IMR-90 (cell line): ENCODE measurements at regions not wholly inside any gene's neighbourhood (a gene's known extent, or its start where the extent isn't known, plus 50 kb on each side); places are given as distances from the start of the nearest gene placed in this dataset.

Source experiments
- ATAC-seq: fragments of 200-7000 bp; cut with Tn5 transposase; 2 replicates; pipeline ENCODE4 v1.9.1; 2020; ENCODE audit warnings: low read depth, mild to moderate bottlenecking, moderate library complexity
- BruUV-seq: library from RNA; stranded (reverse); fragments of 400-500 nt; replicated peaks from 2 replicates; lab custom pipeline; 2021; lab: Mats Ljungman, UMichigan
- CTCF ChIA-PET: fragments of 300-600 bp; formaldehyde crosslinking; extraction: SDS; loops from one replicate; lab custom pipeline; 2021; ENCODE audit warnings: antibody characterized with exemption; lab: Yijun Ruan, JAX
- POLR2A ChIA-PET: fragments of 300-600 bp; sonication (Branson Sonifier 250); formaldehyde crosslinking; loops from one replicate; lab custom pipeline; 2022; ENCODE audit warnings: antibody characterized with exemption; ENCODE audit not compliant: unreplicated experiment; lab: Charles Lee
- DNase-seq: peaks from one replicate; pipeline ENCODE4 v3.0.0; 2013
- H2AFZ ChIP-seq: replicated peaks from 2 replicates; pipeline ENCODE3; 2013; ENCODE audit warnings: low read length, mild to moderate bottlenecking; ENCODE audit not compliant: poor library complexity
- H2AK5ac ChIP-seq: 2 replicates; pipeline ENCODE4 v1.6.1; 2013; ENCODE audit warnings: low read depth, low read length, inconsistent platforms
- H2AK9ac ChIP-seq: replicated peaks from 2 replicates; pipeline ENCODE3; 2013; ENCODE audit warnings: mild to moderate bottlenecking, low read depth, low read length, moderate library complexity; ENCODE audit not compliant: poor library complexity
- H2BK120ac ChIP-seq: 2 replicates; pipeline ENCODE4 v1.6.1; 2013; ENCODE audit warnings: low read depth, low read length, inconsistent platforms
- H2BK15ac ChIP-seq: 3 replicates; pipeline ENCODE4 v1.6.1; 2013; ENCODE audit warnings: low read depth, low read length, inconsistent platforms
- H2BK20ac ChIP-seq: 2 replicates; pipeline ENCODE4 v1.6.1; 2013; ENCODE audit warnings: low read depth, mild to moderate bottlenecking, inconsistent platforms, low read length, moderate library complexity
- H2BK5ac ChIP-seq: 2 replicates; pipeline ENCODE4 v1.6.1; 2013; ENCODE audit warnings: mild to moderate bottlenecking, low read depth, low read length, inconsistent platforms; ENCODE audit not compliant: poor library complexity, severe bottlenecking
- H3K14ac ChIP-seq: replicated peaks from 2 replicates; pipeline ENCODE4 v1.6.1; 2013; ENCODE audit warnings: low read depth, low read length, inconsistent platforms
- H3K18ac ChIP-seq: 2 replicates; pipeline ENCODE4 v1.6.1; 2013; ENCODE audit warnings: low read depth, low read length, control low read depth
- H3K23ac ChIP-seq: 2 replicates; pipeline ENCODE4 v1.6.1; 2013; ENCODE audit warnings: low read depth, low read length, inconsistent platforms
- H3K27ac ChIP-seq: 2 replicates; pipeline ENCODE4 v1.5.1; 2013; ENCODE audit warnings: mild to moderate bottlenecking, control low read depth, low read length; ENCODE audit not compliant: insufficient read depth
- H3K27me3 ChIP-seq: 2 replicates; pipeline ENCODE4 v1.6.1; 2013; ENCODE audit warnings: low read length; ENCODE audit not compliant: control insufficient read depth, insufficient read depth
- H3K36me3 ChIP-seq: 2 replicates; pipeline ENCODE4 v1.6.1; 2013; ENCODE audit warnings: low read length, mixed read lengths; ENCODE audit not compliant: control insufficient read depth, insufficient read depth
- H3K4ac ChIP-seq: 2 replicates; pipeline ENCODE4 v1.6.1; 2013; ENCODE audit warnings: low read depth, low read length, inconsistent platforms
- H3K4me1 ChIP-seq: 2 replicates; pipeline ENCODE4 v1.6.1; 2013; ENCODE audit warnings: low read length, mixed read lengths; ENCODE audit not compliant: control insufficient read depth, insufficient read depth
- H3K4me2 ChIP-seq: 2 replicates; pipeline ENCODE4 v1.6.1; 2013; ENCODE audit warnings: low read depth, mild to moderate bottlenecking, control low read depth, low read length, moderate library complexity
- H3K4me3 ChIP-seq: 2 replicates; pipeline ENCODE4 v1.5.1; 2013; ENCODE audit warnings: low read depth, mild to moderate bottlenecking, control low read depth, low read length, moderate library complexity; ENCODE audit not compliant: insufficient read depth
- H3K56ac ChIP-seq: 2 replicates; pipeline ENCODE4 v1.6.1; 2013; ENCODE audit warnings: low read length, inconsistent platforms; ENCODE audit not compliant: insufficient read depth; ENCODE audit errors: extremely low read depth
- H3K79me1 ChIP-seq, 2 experiments: 2 replicates each; pipeline ENCODE4 v1.6.1; 2013; ENCODE audit warnings: low read length in 2 of 2, inconsistent platforms in 1 of 2, low read depth in 1 of 2
- H3K9ac ChIP-seq: 2 replicates; pipeline ENCODE4 v1.6.1; 2013; ENCODE audit warnings: low read depth, low read length, control low read depth
- H3K9me1 ChIP-seq: 2 replicates; pipeline ENCODE4 v1.6.1; 2013; ENCODE audit warnings: low read length, inconsistent platforms; ENCODE audit not compliant: insufficient read depth
- H3K9me3 ChIP-seq: 2 replicates; pipeline ENCODE4 v1.6.1; 2013; ENCODE audit warnings: low read length; ENCODE audit not compliant: control insufficient read depth, insufficient read depth
- H4K20me1 ChIP-seq: 2 replicates; pipeline ENCODE4 v1.6.1; 2013; ENCODE audit warnings: low read length, inconsistent platforms; ENCODE audit not compliant: insufficient read depth
- H4K5ac ChIP-seq: 2 replicates; pipeline ENCODE4 v1.6.1; 2013; ENCODE audit warnings: mild to moderate bottlenecking, low read depth, low read length, control low read depth
- H4K8ac ChIP-seq, 2 experiments: 2 replicates each; pipeline ENCODE4 v1.6.1; 2013; ENCODE audit warnings: low read depth in 2 of 2, low read length in 2 of 2, control low read depth in 1 of 2, inconsistent platforms in 1 of 2
- H4K91ac ChIP-seq: 2 replicates; pipeline ENCODE4 v1.6.1; 2013; ENCODE audit warnings: low read depth, low read length, inconsistent platforms; ENCODE audit not compliant: insufficient read depth
- CHD1 ChIP-seq: IDR thresholded peaks from 2 replicates; pipeline ENCODE4 v1.6.1; 2012; ENCODE audit warnings: low read depth, low read length, improper control_type of control experiment
- CTCF ChIP-seq: conservative IDR thresholded peaks from 2 replicates; pipeline ENCODE4 v1.5.1; 2012; ENCODE audit warnings: mild to moderate bottlenecking, low read depth, low read length, improper control_type of control experiment
- ELK1 ChIP-seq: fragments of 150-350 bp; IDR thresholded peaks from 2 replicates; pipeline ENCODE4 v1.6.1; 2016; ENCODE audit warnings: low read depth, mild to moderate bottlenecking, low read length, moderate library complexity, borderline replicate concordance
- NFE2L2 ChIP-seq: fragments of 150-350 bp; IDR thresholded peaks from 2 replicates; pipeline ENCODE4 v1.6.1; 2016; ENCODE audit warnings: low read depth, mild to moderate bottlenecking, low read length
- WGBS, 2 experiments: methylation state at CpG; one replicate each; pipeline versions ENCODE4 v1.1.5 to v1.1.7; 2013; ENCODE audit warnings: missing lambda C conversion rate in 2 of 2; ENCODE audit not compliant: insufficient read length in 1 of 2; ENCODE audit errors: extremely low coverage in 2 of 2; 5-methylcytosine and 5-hydroxymethylcytosine counted together
- dilution Hi-C: fragments of 300-500 bp; cut with HindIII; formaldehyde crosslinking; loops from one replicate; pipeline ENCODE4 v1.14.3; 2018; ENCODE audit warnings: low sequenced_read_pairs; ENCODE audit not compliant: unreplicated experiment
- in situ Hi-C: fragments of 300-500 bp; cut with MboI; formaldehyde crosslinking; loops from 3 replicates; pipeline ENCODE4 v1.14.3; 2019; ENCODE audit warnings: low sequenced_read_pairs, inconsistent platforms, mixed read lengths
- intact Hi-C: fragments of 100-400 bp; cut with micrococcal nuclease; formaldehyde crosslinking; loops from 2 replicates; pipeline ENCODE4 v1.10.0; 2022

- H3K23ac ChIP-seq, result no peak overlapping the region
- WGBS, 2 experiments, result no CpG with 5 or more reads among the region's 1 CpG
- DNase-seq, result no peak
- no peak overlapping the region for H2BK5ac ChIP-seq
- H3K4me2 ChIP-seq, result no peak overlapping the region
- no peak overlapping the region for H3K14ac ChIP-seq
- H2BK120ac ChIP-seq, result no peak overlapping the region
- H2AK9ac ChIP-seq, result no peak overlapping the region
- CTCF ChIA-PET, result interaction anchor here (0.6 kb wide), 1 partner anchor 20 kb away, joined by 3 read pairs; no protein-coding TSS in a partner anchor
- dilution Hi-C loops, result no loop called here
- H4K5ac ChIP-seq, result no peak overlapping the region
- peak; percentile 54; the same call in 1 of the 2 replicates for ATAC-seq
- H3K9me3 ChIP-seq, result no peaks in the 10 kb centered on the region
- in situ Hi-C loops, result no loop called here
- no peak overlapping the region for H4K8ac ChIP-seq
- no peak overlapping the region for H3K4me3 ChIP-seq
- H2BK20ac ChIP-seq, result no peak overlapping the region
- H3K9me1 ChIP-seq, result no peaks in the 10 kb centered on the region
- no peak overlapping the region for H2AK5ac ChIP-seq
- no peaks in the 10 kb centered on the region for H3K79me1 ChIP-seq
- POLR2A ChIA-PET, result no interaction called here
- no peak overlapping the region for H3K4ac ChIP-seq
- no peak overlapping the region for H3K18ac ChIP-seq
- no peaks in the 10 kb centered on the region for H3K36me3 ChIP-seq
- no peak overlapping the region for H3K9ac ChIP-seq
- no peaks in the 10 kb centered on the region for H4K20me1 ChIP-seq
- TF ChIP-seq NFE2L2 (no peak), CTCF (no peak), CHD1 (no peak), ELK1 (no peak)
- no peak overlapping the region for H3K56ac ChIP-seq
- no peak overlapping the region for H3K27ac ChIP-seq
- no peak overlapping the region for H2AFZ ChIP-seq
- H3K4me1 ChIP-seq, result no peaks in the 10 kb centered on the region
- no peak overlapping the region for H4K91ac ChIP-seq
- H3K27me3 ChIP-seq, result no peaks in the 10 kb centered on the region
- BruUV-seq, result no TSS peak
- intact Hi-C loops, result loop anchor here (10.0 kb wide), 1 partner anchor 1611 kb away; no protein-coding TSS in a partner anchor
- no peak overlapping the region for H2BK15ac ChIP-seq
These were observed 1045.6 kb upstream of the WWC1 start for GRCh38 chr5:167245868-167246267.
